GM18873 (cell line): ENCODE measurements at regions not wholly inside any gene's neighbourhood (a gene's known extent, or its start where the extent isn't known, plus 50 kb on each side); places are given as distances from the start of the nearest gene placed in this dataset.

Experiments
- ATAC-seq: cut with Tn5 transposase; IDR thresholded peaks from one replicate; pipeline ENCODE4 v1.9.1; 2021; ENCODE audit warnings: mild to moderate bottlenecking, moderate library complexity, moderate number of reproducible peaks; ENCODE audit not compliant: unreplicated experiment, low FRiP score

DNA sequence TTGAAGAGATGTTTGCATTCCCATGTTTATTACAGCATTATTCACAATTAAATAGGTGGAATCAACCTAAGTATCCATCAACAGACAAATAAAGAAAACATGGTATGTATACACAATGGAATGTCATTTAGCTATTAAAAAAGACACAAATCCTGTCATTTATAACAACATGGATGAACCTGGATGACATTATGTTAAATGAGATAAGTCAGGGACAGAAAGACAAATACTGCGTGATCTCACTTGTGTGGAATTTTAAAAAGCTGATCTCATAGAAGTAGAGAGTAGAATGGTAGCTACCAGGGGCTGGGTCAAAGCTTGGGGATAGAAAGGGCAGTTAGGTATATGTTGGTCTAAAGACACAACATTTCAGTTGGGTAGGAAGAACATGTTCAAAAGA is 376.3 kb downstream of the EPHA4 start:
- ATAC-seq, result no peak

DNA sequence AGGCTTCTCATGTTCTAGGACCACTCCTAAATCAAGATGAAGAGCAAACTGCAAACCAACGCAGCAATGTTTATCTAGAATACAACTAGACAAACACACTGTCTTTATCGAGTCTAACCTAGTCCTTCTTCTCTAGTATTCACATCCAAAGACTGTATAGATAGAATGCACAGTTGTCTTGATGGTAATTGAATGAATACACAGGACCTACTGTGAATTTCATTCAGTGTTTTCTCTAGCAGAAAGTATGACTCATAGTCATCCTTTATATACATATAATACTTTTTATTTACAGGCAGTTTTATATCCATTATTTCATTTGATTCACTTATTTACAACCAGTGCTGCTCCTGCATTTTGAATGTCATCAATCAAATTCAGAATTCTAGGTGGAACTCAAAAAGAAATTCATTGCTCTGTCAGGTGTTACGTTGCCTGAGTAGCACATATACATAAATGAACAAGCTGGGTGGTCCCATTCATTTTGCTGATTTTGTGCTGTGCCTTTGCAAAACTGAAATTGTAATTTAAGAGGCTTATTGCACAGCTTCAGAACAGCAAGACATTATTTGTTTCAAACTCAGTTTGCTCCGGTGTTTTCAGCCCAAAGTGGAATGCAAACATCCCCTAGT is 374.8 kb downstream of the EPHA4 start:
- no peak for ATAC-seq

DNA sequence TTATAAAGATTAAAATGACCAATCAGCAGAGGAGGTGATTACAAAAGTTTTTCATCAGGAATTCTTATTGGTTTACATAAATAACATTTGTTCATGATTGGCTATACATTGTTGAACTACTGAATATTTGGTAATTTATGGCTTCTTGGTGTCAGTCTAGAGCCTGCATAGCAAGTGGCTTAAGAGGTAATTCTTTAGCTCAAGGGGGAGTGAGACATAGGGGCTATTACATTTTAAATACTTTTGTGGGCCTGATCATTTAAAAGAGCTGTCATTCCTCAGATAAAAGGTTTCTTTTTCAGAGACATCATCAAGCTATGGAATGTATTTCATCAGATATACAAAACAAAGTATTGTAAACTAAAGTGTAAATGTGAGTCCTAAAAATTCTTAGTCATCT is 373.8 kb downstream of the EPHA4 start:
- ATAC-seq, result no peak

DNA sequence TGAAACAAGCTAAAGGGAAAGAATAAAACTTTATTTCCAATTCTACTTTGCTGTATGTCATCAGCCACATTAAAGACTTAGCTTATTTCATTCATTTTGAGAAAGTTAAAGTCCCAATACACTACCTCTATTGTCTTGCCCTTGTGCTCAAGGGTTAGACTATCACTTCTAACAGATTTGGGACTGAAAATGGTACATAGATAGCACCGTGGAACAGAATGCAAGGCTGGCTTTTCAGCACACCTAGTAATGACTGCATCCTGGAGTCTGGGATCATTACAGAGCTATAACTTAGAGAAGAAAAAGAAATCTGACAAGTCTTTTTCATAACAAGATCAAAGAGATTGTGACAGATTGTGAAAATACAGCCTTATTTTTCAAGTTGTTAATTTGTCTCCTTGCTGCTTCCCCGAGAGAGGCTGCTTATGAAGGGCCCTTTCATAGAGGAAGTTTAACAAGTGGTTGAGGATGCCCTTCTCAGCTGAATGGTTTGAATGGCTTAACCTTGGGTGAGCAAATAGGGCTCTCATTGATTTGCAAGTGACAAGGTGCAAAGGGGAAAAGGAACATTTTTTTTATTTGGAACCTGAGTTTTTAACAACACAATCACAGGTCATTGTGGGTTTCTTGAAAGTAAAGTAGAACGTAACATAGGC is 371.8 kb downstream of the EPHA4 start:
- ATAC-seq, result no peak

DNA sequence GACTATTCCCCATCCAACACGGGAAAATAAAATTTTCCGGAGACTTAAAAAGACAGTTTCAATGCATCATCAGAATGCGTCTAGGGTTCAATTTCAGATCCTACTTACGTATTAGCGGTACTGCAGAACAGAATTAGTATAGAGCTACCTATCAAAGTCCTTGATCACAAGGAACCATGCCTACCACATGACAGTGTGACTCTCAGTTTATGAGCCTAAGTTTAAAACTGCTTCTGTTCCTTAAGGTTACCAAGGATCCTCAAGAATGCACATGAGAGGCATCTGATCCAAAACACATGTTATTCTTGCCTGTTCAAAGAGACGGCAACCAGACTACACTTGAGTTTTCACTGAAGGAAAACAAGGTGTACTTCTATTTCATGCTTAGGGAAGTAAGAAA is 369.7 kb downstream of the EPHA4 start:
- ATAC-seq, result no peak

DNA sequence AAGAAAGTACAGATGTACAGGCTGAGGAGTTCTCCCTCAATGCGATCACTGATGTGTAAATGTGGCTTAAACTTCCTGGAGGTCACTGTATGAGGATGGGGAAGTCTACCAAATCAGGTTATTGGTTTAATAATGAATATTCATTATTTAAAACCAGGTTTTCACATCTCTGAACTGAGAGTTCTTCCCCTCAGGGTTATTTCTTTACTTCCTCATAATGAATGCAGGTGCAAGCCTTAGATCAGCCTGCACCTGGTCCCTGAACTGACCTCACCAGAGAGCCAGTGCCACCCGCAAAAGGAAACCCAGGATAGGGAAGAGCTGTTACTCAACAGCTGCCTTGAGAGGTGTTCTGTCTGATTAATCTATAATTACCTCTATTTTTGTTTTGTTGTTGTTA is 369.0 kb downstream of the EPHA4 start:
- ATAC-seq, result peak; percentile 93

DNA sequence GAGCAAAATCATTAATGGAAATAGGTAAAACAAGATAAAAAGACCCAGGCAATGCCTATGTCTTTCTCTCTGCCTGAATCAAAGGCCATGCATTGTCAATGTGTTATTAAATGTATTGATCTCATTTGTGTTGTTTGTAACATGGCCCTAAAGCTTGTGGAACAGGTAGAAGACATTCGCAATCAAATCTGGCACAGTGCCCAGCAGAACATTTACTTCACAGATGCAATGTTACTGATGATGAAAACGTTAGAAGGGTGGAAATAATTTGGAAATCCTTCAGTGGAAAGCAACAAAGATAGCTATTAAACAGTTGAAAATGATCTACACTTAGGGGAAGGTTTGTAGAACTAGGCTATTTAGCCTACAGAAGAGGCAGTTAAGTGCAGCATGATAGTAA is 368.2 kb downstream of the EPHA4 start:
- ATAC-seq, result no peak

DNA sequence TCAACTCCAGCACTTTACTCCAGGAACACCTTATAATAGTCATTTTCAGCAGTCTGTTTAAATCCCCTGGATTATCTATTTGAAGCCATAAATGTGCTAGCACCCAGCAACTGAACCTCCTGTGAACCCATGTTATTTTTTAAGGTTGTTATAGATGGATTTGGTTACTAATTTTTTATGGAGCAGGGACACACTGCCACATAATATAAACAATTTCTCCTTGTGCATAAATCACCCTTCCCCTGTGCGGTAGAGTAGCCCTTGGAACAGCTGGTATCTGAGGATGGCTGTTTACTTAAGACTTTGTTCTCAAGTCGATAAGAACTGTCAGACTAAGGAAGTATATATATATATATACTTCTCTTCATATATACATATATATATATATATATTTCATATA is 367.4 kb downstream of the EPHA4 start:
- no peak for ATAC-seq

DNA sequence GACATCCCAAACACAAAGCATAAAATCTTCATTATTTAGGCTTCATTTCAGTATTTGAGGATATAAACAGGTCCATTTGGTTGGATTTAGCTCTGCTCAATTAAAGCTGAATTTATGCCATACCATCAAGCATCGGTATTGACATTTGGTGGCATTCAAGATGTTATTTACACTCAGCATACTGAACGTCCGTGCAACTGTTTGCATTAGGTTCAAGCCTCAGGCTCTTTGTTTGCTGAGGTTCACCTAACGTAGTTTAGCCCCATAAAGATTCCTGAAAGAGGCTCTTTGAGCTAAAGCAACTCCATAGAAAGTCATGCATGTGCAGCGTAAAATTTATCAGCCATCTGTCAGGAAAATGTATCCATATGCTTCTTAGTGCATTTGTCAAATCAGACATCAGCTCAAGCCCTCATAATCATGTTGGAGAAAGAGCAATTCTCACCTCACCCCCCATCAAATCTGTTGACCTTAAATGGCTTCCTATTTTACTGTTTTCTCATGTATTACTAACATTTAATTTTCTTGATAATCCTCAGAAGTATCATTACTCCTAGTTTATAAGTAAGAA is 366.9 kb downstream of the EPHA4 start:
- ATAC-seq, result no peak

DNA sequence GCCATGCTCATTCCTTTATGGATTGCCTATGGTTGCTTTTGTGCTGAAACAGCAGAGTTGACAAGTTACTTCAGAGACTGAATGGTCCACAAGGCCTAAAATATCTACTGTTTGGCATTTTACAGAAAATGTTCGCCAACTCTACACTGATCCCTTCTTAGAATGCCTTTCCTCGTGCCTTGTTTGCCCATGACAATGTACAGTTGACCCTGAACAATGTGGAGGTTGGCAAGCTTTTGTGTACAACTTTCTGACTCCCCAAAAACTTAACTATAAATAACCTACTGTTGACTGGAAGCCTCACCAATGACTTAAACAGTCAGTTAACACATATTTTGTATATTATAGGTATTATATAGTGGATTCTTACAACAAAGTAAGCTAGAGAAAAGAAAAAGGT is 361.4 kb downstream of the EPHA4 start:
- ATAC-seq, result no peak

DNA sequence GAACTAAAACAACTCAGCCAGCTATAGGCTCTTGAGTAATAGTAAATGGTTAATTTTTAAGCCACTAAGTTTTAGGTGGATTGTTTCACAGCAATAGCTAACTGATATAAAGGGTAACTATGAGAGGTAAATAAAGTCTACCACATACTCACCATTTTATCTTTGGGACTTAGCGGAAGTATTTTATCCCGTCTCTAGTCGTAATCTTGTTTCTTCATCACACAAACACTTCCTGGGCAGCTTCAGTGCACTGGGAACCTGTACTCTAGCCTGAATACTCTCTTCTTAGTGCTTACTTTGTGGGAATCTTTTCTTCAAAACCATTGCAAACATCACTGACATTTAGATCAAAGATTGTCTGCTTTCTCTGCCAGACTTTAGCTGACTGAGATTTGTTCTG is 360.5 kb downstream of the EPHA4 start:
- ATAC-seq, result no peak

DNA sequence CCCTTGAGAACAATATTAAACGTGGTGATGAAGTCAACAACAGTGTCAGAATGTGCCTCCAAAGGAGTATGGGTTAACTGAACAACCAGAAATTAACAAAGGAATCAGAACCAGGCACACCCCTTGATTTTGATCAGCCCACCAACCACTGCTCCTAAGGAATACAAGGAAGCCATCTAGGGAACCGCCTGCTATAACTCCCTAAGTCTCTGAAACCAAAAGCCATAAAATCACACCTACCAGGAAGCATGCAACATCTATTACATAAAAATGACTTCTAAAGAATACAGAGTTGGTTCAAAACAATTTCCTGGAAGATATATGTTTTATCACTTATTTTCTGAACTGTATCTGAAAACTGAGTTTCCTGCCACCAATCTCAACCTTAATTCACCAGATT is 360.0 kb downstream of the EPHA4 start:
- no peak for ATAC-seq

DNA sequence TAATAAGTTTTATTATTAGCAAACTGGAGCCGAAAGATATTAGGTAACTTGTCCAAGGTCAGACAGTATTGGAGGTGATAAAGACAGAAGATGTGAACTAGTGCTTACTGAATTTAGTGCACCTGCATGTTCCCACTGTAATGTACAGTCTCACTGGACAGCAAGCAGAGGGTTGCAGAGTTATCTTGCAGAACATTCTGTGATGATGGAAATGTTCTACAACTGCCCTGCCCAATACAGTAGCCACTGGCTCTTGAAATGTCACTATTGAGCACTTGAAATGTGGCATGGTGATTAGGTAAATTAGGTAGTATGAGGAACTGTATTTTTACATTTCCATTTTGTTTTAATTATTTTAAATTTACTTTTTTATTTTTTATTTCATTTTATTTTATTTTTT is 356.6 kb downstream of the EPHA4 start:
- ATAC-seq, result no peak

DNA sequence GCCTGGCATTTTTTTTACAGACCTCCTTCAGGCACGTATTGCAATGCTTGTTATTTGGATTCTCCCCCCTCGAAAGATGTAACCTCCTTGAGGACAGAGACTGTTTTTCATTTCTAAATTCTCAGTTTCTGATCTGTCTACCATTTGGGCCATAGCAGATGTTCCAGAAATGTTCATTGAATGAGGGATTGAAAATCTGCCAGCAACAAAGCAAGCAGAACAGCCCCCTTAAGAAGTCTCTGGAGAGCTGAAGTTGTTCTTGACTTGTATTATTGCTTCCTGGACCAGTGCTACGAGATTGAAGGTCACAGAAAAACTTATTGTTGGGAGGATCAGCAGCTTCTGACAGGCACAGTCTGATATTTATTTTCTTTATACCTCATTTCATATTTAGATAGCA is 355.5 kb downstream of the EPHA4 start:
- ATAC-seq, result no peak

DNA sequence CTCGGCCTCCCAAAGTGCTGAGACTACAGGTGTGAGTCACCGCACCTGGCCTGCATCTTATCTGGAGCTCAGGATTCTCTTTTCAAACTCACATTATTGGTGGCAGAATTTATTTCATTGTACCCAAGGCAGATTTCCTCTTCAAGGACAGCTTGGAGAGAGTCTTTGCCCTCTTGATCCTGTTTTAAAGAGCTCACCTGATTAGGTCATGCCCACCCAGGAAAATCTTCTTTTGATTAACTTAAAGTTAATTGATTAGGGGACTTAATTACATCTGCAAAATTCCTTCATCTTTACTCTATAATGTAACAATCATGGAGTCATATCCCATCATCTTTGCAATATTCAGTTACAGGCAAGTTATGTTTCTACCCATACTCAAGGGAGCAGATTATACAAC is 346.4 kb downstream of the EPHA4 start:
- no peak for ATAC-seq

DNA sequence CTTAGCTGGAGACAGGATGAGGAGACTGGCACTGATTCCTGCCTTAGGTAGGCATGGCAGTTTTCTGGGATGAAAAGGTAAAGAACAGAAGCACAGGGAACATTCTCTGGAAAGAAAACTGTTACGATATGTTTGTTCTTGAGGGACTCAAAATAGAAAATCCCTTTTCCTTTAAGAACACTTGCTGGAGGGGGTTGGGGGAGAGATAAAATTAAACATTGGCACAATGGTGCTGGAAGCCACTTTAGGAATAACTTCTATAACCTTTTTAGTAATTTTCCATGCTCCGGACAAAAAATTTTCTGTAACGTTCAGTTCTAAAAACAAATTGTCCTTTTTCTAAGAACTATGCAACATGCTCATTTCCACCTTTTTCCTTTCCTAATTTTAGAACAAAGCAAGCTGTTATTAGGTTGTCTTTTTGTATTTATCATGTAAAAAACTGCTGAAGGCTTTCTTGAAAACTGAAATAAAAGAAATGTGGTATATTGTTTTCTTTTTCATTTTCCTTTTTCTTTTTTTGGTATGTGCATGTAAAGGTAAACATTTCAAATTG is 343.8 kb downstream of the EPHA4 start:
- no peak for ATAC-seq

DNA sequence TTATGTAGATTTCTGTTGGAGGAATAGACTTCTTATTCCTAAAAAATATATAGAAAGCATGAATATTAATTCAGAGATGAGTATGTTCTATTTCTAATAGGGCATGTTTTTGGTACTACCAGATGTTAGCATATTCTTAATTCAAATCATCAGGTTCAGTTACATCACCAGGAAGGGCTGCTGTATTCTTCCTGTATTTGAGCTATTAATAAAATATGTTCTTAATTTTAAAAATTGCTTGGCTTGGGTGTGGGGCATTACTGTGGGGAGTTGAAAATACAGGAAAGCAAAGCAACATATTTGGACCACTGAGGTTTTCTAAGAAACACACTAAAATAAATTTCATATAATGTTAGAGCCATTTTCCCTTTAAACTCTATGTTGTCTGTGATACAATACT is 343.0 kb downstream of the EPHA4 start:
- no peak for ATAC-seq

DNA sequence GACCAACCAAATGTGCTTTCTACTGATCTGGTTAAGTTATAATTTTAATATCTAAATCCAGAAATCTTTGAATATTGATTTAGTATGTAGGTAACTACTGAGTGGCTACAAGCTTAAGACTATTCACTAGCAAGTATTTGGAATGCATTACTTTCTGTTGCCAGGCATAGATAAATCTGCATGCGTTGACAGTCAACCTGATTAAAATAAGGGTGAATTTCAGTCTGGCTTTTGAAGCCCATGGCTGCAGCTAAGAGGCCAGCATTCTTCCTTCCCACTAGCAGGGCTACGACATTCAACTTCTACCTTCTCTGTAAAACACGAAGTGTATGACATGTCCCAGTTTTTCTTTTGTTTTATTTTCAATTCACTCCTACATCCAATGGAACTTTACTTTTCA is 340.6 kb downstream of the EPHA4 start:
- no peak for ATAC-seq

DNA sequence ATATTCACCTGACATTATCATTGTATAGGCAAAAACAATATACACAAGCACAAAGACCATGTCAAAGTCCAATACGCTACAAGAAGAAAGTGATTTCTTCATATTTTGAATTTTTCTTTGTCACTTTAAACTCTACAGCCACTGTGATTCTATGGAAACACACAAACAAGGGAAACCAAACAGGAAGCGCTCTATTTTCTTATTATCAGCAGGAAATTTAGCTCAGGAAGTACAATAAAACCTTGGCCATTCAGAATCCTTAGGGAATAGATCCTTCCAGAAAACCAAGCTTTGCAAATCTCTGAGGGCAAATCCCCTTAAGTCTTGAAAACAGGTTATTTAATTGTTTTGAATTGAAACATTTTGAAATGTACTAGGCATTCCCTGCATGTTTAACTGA is 336.2 kb downstream of the EPHA4 start:
- no peak for ATAC-seq

DNA sequence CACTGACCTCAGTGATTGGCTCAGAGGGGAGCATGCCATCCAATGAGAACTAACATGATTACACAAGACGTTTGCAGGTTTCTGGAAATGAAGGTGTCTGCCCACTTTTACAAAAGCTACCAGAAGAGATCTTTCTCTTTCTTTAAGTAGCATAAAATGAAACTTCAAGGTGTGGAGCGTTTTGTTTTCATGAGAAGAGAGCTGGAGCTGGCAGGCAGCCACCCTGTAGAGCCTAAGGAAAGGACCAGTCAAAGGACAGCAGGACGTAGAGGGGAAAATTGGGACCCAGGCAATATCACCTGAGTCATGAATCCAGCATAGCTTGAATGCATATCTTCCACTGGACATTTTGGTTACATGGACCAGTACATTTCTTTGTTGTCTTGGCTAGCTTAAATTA is 331.0 kb downstream of the EPHA4 start:
- ATAC-seq, result no peak

DNA sequence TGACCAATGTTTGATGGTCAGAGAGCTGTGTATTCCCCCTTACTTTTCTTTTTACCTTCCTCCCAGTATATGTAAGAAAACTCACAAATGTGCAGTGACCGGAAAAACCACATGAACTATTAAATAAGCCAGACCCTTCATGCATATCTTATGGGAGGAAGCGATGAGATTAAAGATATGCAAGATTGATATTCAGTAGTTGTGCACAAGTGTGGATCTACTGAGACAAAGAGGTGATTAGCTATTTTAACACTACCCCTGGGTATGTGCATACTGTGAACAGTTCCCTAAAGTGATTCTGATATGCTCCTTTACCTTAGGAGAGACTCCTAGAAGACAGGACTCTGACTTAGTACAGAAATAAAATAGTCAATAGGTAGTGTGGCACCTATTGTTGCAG is 328.3 kb downstream of the EPHA4 start:
- ATAC-seq, result no peak

DNA sequence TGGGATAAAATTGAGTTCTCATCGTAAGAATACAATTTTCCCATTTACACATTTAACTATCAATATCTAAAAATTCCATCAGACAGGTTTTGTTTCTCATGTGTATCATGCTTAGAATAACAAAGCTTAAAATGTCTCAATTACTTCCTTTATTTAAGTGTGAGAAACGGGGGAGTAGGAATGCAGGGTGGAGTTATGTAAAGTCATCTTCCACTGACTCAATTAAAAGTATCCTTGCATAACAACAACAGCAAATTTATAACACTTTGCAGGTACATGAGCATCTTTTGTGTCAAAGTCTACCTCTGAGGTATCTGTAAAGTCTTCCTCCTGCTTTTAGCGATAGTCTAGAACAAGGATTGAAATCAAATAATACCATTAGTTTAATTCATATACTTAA is 327.1 kb downstream of the EPHA4 start:
- no peak for ATAC-seq
